Endothelial cell (in vitro differentiated cells): ENCODE measurements at regions not wholly inside any gene's neighbourhood (a gene's known extent, or its start where the extent isn't known, plus 50 kb on each side); places are given as distances from the start of the nearest gene placed in this dataset.

Experiments
- DNase-seq: peaks from one replicate; pipeline ENCODE4 v3.0.0; 2021; ENCODE audit warnings: low spot score
- H3K27ac Mint-ChIP-seq: one replicate; pipeline ENCODE4 v1.8.0; 2021; ENCODE audit warnings: mixed read lengths, inconsistent platforms; ENCODE audit not compliant: unreplicated experiment
- H3K27me3 Mint-ChIP-seq: one replicate; pipeline ENCODE4 v1.8.0; 2021; ENCODE audit warnings: mild to moderate bottlenecking, moderate library complexity, mixed read lengths, inconsistent platforms; ENCODE audit not compliant: unreplicated experiment
- H3K36me3 Mint-ChIP-seq: one replicate; pipeline ENCODE4 v1.8.0; 2021; ENCODE audit warnings: mild to moderate bottlenecking, low read depth, mixed read lengths, inconsistent platforms; ENCODE audit not compliant: unreplicated experiment
- H3K4me1 Mint-ChIP-seq: one replicate; pipeline ENCODE4 v1.8.0; 2021; ENCODE audit warnings: mild to moderate bottlenecking, mixed read lengths, inconsistent platforms; ENCODE audit not compliant: unreplicated experiment
- H3K4me3 Mint-ChIP-seq: one replicate; pipeline ENCODE4 v1.8.0; 2021; ENCODE audit warnings: mild to moderate bottlenecking, mixed read lengths, inconsistent platforms; ENCODE audit not compliant: unreplicated experiment
- H3K9me3 Mint-ChIP-seq: one replicate; pipeline ENCODE4 v1.8.0; 2021; ENCODE audit warnings: mixed read lengths, inconsistent platforms; ENCODE audit not compliant: unreplicated experiment
- TF ChIP-seq, protein P1 (sequence below): fragments of 200-600 bp; sonication (generic); IDR thresholded peaks from one replicate; pipeline ENCODE4 v1.5.0; 2021; ENCODE audit warnings: antibody characterized with exemption; ENCODE audit not compliant: unreplicated experiment

DNA sequence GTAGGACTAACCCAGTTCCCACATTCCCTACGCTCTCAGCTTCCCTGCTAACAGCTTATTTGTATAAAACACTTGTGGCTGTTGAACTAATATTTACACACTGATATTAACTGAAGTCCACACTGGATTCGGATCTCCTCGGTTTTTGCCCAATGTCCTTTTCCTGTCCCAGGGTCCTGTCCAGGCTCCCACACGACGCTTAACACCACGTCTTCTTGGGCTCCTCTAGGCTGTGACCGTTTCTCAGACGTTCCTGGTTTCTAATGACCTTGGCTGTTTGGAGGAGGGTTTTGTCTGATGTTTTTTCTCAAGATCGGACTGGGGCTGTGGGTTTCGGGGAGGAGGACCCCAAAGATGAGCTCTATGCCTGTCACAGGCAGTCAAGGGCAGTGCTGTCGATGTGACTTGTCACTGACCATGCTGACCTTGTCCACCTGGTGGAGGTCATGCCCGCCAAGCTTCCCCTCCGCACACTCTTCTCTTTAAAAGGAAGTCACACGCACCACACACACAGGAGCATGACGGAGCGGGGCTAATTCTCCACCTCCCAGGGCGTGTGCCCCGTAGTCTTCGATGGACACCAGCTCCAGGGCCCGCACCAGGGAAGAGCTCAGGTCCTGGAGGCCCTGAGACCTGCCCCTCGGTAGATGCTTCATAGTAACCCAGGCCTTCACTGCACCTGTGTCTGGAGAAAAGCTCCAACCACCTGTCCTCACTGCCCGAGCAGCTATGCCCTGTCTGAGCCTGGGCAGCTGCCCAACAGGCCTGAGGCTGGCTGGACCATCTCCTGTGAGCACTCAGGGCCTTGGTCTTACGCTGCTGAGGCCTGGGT lies 72.0 kb downstream of the TTLL2 start:
- H3K4me3 Mint-ChIP-seq = no peak overlapping the region
- H3K9me3 Mint-ChIP-seq = no peaks in the 10 kb centered on the region
- H3K36me3 Mint-ChIP-seq = no peaks in the 10 kb centered on the region
- no peaks in the 10 kb centered on the region for H3K27me3 Mint-ChIP-seq
- H3K4me1 Mint-ChIP-seq = peaks cover 3% of the 10 kb centered on the region
- TF ChIP-seq, protein P1, sequence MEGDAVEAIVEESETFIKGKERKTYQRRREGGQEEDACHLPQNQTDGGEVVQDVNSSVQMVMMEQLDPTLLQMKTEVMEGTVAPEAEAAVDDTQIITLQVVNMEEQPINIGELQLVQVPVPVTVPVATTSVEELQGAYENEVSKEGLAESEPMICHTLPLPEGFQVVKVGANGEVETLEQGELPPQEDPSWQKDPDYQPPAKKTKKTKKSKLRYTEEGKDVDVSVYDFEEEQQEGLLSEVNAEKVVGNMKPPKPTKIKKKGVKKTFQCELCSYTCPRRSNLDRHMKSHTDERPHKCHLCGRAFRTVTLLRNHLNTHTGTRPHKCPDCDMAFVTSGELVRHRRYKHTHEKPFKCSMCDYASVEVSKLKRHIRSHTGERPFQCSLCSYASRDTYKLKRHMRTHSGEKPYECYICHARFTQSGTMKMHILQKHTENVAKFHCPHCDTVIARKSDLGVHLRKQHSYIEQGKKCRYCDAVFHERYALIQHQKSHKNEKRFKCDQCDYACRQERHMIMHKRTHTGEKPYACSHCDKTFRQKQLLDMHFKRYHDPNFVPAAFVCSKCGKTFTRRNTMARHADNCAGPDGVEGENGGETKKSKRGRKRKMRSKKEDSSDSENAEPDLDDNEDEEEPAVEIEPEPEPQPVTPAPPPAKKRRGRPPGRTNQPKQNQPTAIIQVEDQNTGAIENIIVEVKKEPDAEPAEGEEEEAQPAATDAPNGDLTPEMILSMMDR = no peak
- no peak for DNase-seq
- H3K27ac Mint-ChIP-seq = no peak overlapping the region

DNA sequence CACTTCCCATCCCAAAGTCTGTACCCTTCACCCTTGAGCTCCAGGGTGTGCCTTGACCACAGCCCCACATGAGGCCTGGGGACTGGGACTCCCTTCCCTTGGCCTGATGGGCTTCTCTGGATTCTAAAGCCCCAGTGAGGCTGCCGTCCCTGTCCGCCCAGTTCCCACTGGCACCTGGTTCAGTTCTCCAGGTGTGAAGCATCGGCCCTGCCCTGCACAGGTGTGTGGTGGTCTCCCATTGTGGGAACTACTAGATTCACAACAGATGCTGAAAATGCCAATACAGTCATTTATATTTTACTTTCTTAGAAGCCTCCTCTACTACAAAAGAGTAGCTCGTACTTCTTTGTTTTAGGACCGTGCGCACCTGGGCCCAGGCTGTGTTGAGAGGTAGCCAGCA lies 72.8 kb downstream of the TTLL2 start:
- Mint-ChIP-seq H3K27me3 (no peaks in the 10 kb centered on the region), H3K36me3 (no peaks in the 10 kb centered on the region), H3K27ac (no peak overlapping the region), H3K4me3 (no peak overlapping the region), H3K4me1 (peaks cover 4% of the 10 kb centered on the region), H3K9me3 (no peaks in the 10 kb centered on the region)
- DNase-seq = no peak
- TF ChIP-seq, protein P1 = no peak

DNA sequence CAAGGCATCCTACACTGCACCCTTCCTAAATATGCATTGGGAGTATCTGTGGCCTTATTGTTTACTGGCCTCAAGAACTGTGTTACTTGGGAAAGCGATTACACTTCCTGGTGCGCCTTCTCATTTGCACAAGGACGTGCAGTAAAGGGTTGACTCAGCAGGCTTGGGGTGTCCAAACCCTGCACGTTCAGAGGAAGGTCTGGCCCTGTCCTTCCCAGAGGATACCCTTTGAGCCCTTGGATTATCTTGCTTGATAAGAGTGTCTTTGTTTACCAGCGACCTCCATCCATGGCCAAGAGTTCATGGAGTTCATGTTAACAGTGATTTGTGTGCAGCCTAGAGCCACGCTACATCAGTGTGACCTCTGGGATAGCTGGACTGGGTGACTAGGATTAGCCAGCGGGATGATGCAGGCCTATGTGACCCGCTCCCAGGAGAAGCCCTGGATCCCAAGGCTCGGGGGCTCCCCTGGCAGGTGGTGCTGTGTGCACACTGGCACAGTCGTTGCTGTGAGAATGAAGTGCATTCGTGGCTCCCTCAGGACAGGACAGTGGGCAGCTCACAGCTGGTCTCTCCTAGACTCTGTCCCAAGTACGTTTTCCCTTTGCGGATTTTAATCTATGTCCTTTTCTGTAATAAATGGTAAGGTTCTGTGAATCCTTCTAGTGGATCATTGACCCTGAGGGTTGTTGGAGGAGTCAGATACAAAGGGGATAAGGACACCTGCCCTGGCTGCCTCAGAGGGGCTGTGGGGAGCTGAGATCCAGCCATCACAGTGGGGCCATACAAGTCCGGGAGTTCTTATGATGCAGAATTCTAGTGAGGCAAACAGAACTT lies 73.5 kb downstream of the TTLL2 start:
- peaks cover 4% of the 10 kb centered on the region for H3K4me1 Mint-ChIP-seq
- H3K4me3 Mint-ChIP-seq = no peak overlapping the region
- no peaks in the 10 kb centered on the region for H3K9me3 Mint-ChIP-seq
- no peaks in the 10 kb centered on the region for H3K36me3 Mint-ChIP-seq
- no peaks in the 10 kb centered on the region for H3K27me3 Mint-ChIP-seq
- no peak overlapping the region for H3K27ac Mint-ChIP-seq
- TF ChIP-seq, protein P1 = no peak
- no peak for DNase-seq

DNA sequence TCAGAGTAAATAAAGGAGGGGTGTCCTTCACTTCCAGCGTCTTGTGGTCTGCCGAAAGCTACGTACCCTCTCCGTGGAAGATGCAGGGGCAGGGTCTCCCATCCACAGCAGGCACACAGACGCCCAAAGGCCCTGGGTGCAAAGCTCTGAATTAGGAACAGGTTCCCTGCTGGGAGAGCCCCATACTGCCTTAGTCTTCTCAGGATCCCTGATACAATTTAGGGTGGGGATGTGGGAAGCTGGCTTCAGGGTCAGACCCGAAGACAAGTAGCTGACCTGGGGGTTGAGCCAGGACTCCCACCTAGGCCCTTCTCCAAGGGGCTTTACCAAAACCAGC lies 74.1 kb downstream of the TTLL2 start:
- no peaks in the 10 kb centered on the region for H3K36me3 Mint-ChIP-seq
- peaks cover 1% of the 10 kb centered on the region for H3K27me3 Mint-ChIP-seq
- TF ChIP-seq, protein P1 = no peak
- no peak overlapping the region for H3K27ac Mint-ChIP-seq
- peaks cover 4% of the 10 kb centered on the region for H3K4me1 Mint-ChIP-seq
- H3K4me3 Mint-ChIP-seq = no peak overlapping the region
- DNase-seq = no peak
- H3K9me3 Mint-ChIP-seq = no peaks in the 10 kb centered on the region

DNA sequence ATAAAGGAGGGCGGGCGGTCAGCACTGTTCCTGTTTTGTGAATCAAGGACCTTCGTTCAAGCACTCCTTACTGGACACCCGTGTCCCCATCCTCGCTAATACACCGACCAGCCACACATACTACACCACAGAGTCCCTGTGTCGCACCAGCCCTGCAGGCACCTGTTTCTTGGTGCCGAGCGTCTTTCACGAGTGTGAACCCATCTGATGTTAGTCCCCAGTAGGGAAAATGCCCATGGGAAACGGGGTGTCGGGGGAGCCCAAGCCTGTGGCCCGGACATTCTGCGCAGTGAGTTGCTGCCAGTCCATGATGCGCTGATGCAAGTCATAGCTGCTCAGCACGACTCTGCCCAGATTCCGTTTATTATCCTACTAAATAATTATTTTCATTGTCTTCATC lies 74.7 kb downstream of the TTLL2 start:
- TF ChIP-seq, protein P1 = no peak
- Mint-ChIP-seq H3K4me1 (peaks cover 4% of the 10 kb centered on the region), H3K27ac (no peak overlapping the region), H3K9me3 (no peaks in the 10 kb centered on the region), H3K4me3 (no peak overlapping the region), H3K36me3 (no peaks in the 10 kb centered on the region), H3K27me3 (peaks cover 4% of the 10 kb centered on the region)
- no peak for DNase-seq
